HepG2 (cell line): ENCODE measurements at regions not wholly inside any gene's neighbourhood (a gene's known extent, or its start where the extent isn't known, plus 50 kb on each side); places are given as distances from the start of the nearest gene placed in this dataset.
A peak's percentile ranks its signal among the peaks of the same experiment; 100 is the strongest.

Experiments used
- HDAC1 ChIP-seq: sonication (generic); formaldehyde crosslinking; IDR thresholded peaks from 2 replicates; pipeline ENCODE4 v1.5.1; 2020; ENCODE audit warnings: mild to moderate bottlenecking, missing genetic modification reagents
- HNF4G ChIP-seq, 2 experiments: sonication (generic) in 1 of 2; formaldehyde crosslinking in 1 of 2; IDR thresholded peaks; 2 replicates each; pipeline versions ENCODE4 v1.4.0 to v1.6.1; 2011 to 2020; ENCODE audit warnings: borderline replicate concordance in 2 of 2, low read depth in 2 of 2, mild to moderate bottlenecking in 2 of 2, low read length in 1 of 2, missing genetic modification reagents in 1 of 2, moderate library complexity in 1 of 2
- HNRNPH1 ChIP-seq: fragments of 200-400 bp; formaldehyde crosslinking; optimal IDR thresholded peaks from 2 replicates; pipeline ENCODE3; 2017; ENCODE audit warnings: mild to moderate bottlenecking, low read depth, low read length
- KDM3A ChIP-seq: IDR thresholded peaks from 2 replicates; pipeline ENCODE4 v1.6.1; 2018; ENCODE audit warnings: low read depth, missing compliant biosample characterization
- MLXIP ChIP-seq: sonication (generic); formaldehyde crosslinking; IDR thresholded peaks from 2 replicates; pipeline ENCODE4 v1.9.0; 2021; ENCODE audit warnings: missing genetic modification reagents, borderline replicate concordance
- MXD3 ChIP-seq: IDR thresholded peaks from 2 replicates; pipeline ENCODE4 v1.6.1; 2016; ENCODE audit warnings: mild to moderate bottlenecking, missing biosample characterization, missing genetic modification reagents
- PAXIP1 ChIP-seq: sonication (generic); formaldehyde crosslinking; conservative IDR thresholded peaks from 2 replicates; pipeline ENCODE4 v1.4.0; 2020; ENCODE audit warnings: mild to moderate bottlenecking, missing genetic modification reagents, moderate library complexity
- PPARG ChIP-seq: conservative IDR thresholded peaks from 2 replicates; pipeline ENCODE4 v1.6.1; 2016; ENCODE audit warnings: missing biosample characterization, missing genetic modification reagents
- REPIN1 ChIP-seq: sonication (generic); formaldehyde crosslinking; IDR thresholded peaks from 2 replicates; pipeline ENCODE4 v1.8.0; 2022; ENCODE audit warnings: missing genetic modification reagents, low read depth, mild to moderate bottlenecking, borderline replicate concordance
- RNF219 ChIP-seq: sonication (generic); formaldehyde crosslinking; IDR thresholded peaks from 2 replicates; pipeline ENCODE4 v1.5.0; 2020; ENCODE audit warnings: mild to moderate bottlenecking, missing genetic modification reagents
- RXRB ChIP-seq: IDR thresholded peaks from 2 replicates; pipeline ENCODE4 v1.6.1; 2016; ENCODE audit warnings: borderline replicate concordance, missing genetic modification reagents, missing compliant biosample characterization
- SALL1 ChIP-seq: sonication (generic); formaldehyde crosslinking; IDR thresholded peaks from 2 replicates; pipeline ENCODE4 v1.8.0; 2022; ENCODE audit warnings: mild to moderate bottlenecking, missing genetic modification reagents
- SRSF1 ChIP-seq: fragments of 200-400 bp; formaldehyde crosslinking; optimal IDR thresholded peaks from 2 replicates; pipeline ENCODE3; 2017; ENCODE audit warnings: mild to moderate bottlenecking, low read depth, low read length, moderate library complexity
- THAP7 ChIP-seq: sonication (generic); formaldehyde crosslinking; IDR thresholded peaks from 2 replicates; pipeline ENCODE4 v1.8.1; 2023; ENCODE audit warnings: mild to moderate bottlenecking, missing genetic modification reagents
- ZNF256 ChIP-seq: sonication (generic); formaldehyde crosslinking; conservative IDR thresholded peaks from 2 replicates; pipeline ENCODE4 v1.4.0; 2020; ENCODE audit warnings: missing genetic modification reagents
- ZNF432 ChIP-seq: sonication (generic); formaldehyde crosslinking; IDR thresholded peaks from 2 replicates; pipeline ENCODE4 v1.5.0; 2020; ENCODE audit warnings: missing genetic modification reagents, mild to moderate bottlenecking, borderline replicate concordance
- ZNF768 ChIP-seq: sonication (generic); formaldehyde crosslinking; IDR thresholded peaks from 2 replicates; pipeline ENCODE4 v1.4.0; 2020; ENCODE audit warnings: missing genetic modification reagents
- ZSCAN31 ChIP-seq: sonication (generic); formaldehyde crosslinking; IDR thresholded peaks from 2 replicates; pipeline ENCODE4 v1.5.0; 2020; ENCODE audit warnings: low read depth, mild to moderate bottlenecking, missing genetic modification reagents

GRCh38 chr6:157756708-157757429 is 66.2 kb upstream of the SNX9 start (continued):
- TF ChIP-seq PAXIP1 (CRISPR knock-in tag) (no peak), KDM3A (CRISPR knock-in tag) (no peak), HDAC1 (CRISPR knock-in tag) (no peak), RNF219 (CRISPR knock-in tag) (no peak), SALL1 (CRISPR knock-in tag) (peak; percentile 66), SRSF1 (no peak), ZSCAN31 (CRISPR knock-in tag) (0 out of 2 replicates have a peak, but pooled peaks have one; percentile 44), ZNF432 (CRISPR knock-in tag) (no peak), HNRNPH1 (no peak), THAP7 (CRISPR knock-in tag) (0 out of 2 replicates have a peak, but pooled peaks have one; percentile 58), RXRB (CRISPR knock-in tag) (peak; percentile 81; the same call in 1 of the 2 replicates), ZNF768 (CRISPR knock-in tag) (no peak; the same call in 1 of the 2 replicates), REPIN1 (CRISPR knock-in tag) (peak; percentile 60; the same call in 1 of the 2 replicates), ZNF256 (CRISPR knock-in tag) (no peak), HNF4G (IDR thresholded peaks at IDR 0.05; ENCODE audit: borderline replicate concordance, low read depth, low read length) (no peak; the same call in 1 of the 2 replicates), HNF4G (CRISPR knock-in tag; IDR thresholded peaks at IDR 0.05; ENCODE audit: borderline replicate concordance, low read depth) (peak; percentile 54; the same call in 1 of the 2 replicates), MLXIP (CRISPR knock-in tag) (no peak), PPARG (CRISPR knock-in tag) (peak; percentile 55; the same call in 1 of the 2 replicates), MXD3 (CRISPR knock-in tag) (peak; percentile 56; the same call in 1 of the 2 replicates)
